ENCODE measurements at regions not wholly inside any gene's neighbourhood (a gene's known extent, or its start where the extent isn't known, plus 50 kb on each side); places are given as distances from the start of the nearest gene placed in this dataset.

DNA sequence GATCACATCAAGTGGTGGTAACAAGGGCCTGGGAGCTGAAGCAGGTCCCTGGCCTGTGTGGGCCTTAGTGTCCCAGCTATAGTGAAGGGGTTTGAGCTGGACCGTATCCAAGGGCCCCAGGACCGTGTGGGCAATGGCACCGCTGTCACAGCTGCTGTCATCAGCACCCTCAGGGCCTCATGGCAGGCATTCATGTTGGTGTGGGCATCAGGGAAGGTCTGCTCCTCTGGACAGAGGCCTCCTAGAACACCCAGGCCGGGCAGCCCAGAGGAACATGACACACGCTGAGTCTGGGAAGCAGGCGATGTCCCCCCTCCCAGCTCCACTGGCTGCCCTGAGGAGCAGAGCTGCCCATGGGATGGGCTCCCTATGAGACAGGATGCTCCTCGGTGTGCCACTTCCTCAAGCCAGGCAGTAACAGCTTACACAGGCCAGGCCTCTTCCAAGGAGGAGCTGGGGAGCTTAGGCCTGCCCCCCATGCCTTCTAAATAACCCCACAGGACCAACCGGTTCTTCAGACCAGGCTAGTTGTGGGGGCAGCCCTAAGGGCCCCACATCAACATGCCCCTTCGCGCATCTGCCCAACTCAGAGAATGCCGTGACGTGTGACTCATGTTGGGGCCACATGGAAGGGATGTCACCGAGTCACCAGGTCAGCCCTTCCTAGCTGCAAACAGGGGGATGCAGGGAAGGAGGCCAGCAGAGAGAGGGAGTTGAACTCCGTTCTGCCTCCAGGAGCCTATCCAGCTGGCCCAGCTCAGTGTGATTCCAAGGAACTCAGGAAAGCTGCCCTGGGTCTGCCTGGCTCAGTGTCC lies 80.4 kb downstream of the PITPNM2 start:
- no peak for DNase-seq (ENCODE audit: low spot score)
- TF ChIP-seq, protein P1, sequence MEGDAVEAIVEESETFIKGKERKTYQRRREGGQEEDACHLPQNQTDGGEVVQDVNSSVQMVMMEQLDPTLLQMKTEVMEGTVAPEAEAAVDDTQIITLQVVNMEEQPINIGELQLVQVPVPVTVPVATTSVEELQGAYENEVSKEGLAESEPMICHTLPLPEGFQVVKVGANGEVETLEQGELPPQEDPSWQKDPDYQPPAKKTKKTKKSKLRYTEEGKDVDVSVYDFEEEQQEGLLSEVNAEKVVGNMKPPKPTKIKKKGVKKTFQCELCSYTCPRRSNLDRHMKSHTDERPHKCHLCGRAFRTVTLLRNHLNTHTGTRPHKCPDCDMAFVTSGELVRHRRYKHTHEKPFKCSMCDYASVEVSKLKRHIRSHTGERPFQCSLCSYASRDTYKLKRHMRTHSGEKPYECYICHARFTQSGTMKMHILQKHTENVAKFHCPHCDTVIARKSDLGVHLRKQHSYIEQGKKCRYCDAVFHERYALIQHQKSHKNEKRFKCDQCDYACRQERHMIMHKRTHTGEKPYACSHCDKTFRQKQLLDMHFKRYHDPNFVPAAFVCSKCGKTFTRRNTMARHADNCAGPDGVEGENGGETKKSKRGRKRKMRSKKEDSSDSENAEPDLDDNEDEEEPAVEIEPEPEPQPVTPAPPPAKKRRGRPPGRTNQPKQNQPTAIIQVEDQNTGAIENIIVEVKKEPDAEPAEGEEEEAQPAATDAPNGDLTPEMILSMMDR (IDR thresholded peaks at IDR 0.05; ENCODE audit: unreplicated experiment), result no peak
- Mint-ChIP-seq H3K4me3 (ENCODE audit: unreplicated experiment) (no peak overlapping the region), H3K36me3 (ENCODE audit: low read depth, unreplicated experiment) (peaks cover 12% of the 10 kb centered on the region), H3K27ac (ENCODE audit: unreplicated experiment) (no peak overlapping the region), H3K27me3 (ENCODE audit: unreplicated experiment) (peaks cover 11% of the 10 kb centered on the region), H3K4me1 (ENCODE audit: unreplicated experiment) (peaks cover 6% of the 10 kb centered on the region), H3K9me3 (ENCODE audit: unreplicated experiment) (no peaks in the 10 kb centered on the region)

DNA sequence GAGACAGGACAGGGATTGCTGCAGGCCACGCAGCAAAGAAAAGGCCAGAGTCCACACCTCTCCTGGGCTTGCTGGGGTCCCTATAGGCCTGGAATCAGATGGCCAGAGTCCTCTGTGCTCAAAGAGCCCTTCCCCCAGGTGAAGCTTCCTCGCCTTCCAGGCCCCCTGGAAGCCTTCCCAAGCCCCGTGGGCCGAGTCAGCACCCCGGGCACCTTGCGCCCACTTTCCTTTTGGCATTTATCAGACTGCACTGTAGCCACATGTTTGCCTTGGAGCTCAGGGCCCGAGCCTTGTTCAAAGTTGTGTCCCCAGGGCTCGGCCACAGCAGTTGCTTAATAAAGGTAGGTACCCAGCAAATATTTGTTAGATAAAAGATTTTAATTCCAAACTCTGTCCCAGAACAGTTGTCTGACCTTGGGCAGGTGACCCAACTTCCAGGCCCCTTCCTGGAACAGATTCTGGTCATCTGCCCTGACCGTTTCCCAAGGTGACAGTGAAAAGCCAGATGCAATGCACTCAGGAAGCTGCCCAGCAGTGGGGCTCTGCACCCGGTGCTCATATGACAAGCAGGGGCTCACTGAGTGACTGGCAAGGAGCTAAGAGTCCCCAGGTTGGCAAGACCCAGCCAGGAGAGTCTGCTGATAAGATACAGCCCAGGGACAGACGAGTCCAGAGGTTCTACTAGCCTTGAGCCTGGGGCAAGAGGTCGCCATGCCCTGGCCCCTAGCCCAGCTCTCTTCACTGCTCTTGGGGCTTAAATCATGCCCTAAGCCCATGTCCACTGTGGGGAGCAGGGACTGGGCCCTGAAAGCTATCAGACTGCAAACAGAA lies 81.2 kb downstream of the PITPNM2 start:
- Mint-ChIP-seq H3K9me3 (ENCODE audit: unreplicated experiment) (no peaks in the 10 kb centered on the region), H3K36me3 (ENCODE audit: low read depth, unreplicated experiment) (peaks cover 12% of the 10 kb centered on the region), H3K4me1 (ENCODE audit: unreplicated experiment) (peaks cover 10% of the 10 kb centered on the region), H3K27me3 (ENCODE audit: unreplicated experiment) (peaks cover 9% of the 10 kb centered on the region), H3K27ac (ENCODE audit: unreplicated experiment) (no peak overlapping the region), H3K4me3 (ENCODE audit: unreplicated experiment) (no peak overlapping the region)
- TF ChIP-seq, protein P1 (IDR thresholded peaks at IDR 0.05; ENCODE audit: unreplicated experiment), result no peak
- DNase-seq (ENCODE audit: low spot score), result no peak

DNA sequence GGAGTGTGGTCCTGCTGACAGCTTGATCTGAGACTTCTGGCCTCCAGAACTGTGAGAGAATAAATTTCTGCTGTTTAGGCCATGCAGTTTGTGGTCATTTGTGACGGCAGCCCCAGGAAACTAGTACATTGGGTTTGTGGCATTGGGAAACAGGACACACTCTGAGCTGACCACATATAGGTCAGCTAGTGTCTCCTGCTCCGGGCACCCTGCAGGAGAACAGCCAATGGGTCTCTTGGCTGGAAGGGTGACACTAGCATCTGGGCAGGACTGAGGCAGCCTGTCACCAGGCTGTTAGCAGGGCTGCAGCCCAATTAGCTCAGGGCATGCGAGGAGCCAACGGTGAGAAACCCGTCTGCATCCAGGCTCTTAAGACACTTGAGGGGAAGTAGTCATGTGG lies 83.2 kb downstream of the PITPNM2 start:
- Mint-ChIP-seq H3K27ac (ENCODE audit: unreplicated experiment) (no peak overlapping the region), H3K4me1 (ENCODE audit: unreplicated experiment) (peaks cover 10% of the 10 kb centered on the region), H3K36me3 (ENCODE audit: low read depth, unreplicated experiment) (peaks cover 8% of the 10 kb centered on the region), H3K9me3 (ENCODE audit: unreplicated experiment) (no peaks in the 10 kb centered on the region), H3K27me3 (ENCODE audit: unreplicated experiment) (peaks cover 5% of the 10 kb centered on the region), H3K4me3 (ENCODE audit: unreplicated experiment) (no peak overlapping the region)
- TF ChIP-seq, protein P1 (IDR thresholded peaks at IDR 0.05; ENCODE audit: unreplicated experiment), result no peak
- no peak for DNase-seq (ENCODE audit: low spot score)

DNA sequence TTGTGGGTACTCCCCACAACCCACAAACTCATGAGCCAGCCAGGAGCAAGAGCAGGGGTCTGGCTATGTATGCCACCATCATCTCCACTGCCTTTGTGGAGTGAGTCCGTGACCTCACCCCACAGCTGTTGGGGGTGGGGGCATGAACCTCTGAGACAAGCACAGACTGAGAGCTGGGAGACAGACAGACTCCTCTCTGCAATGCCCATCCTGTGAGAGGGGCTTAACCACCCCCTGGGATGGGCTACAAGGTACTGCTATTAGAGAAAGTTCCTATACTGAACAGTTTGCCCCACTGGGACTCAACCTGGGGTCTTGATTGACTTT lies 84.5 kb downstream of the PITPNM2 start:
- peaks cover 8% of the 10 kb centered on the region for H3K36me3 Mint-ChIP-seq (ENCODE audit: low read depth, unreplicated experiment)
- no peak for DNase-seq (ENCODE audit: low spot score)
- no peak overlapping the region for H3K4me3 Mint-ChIP-seq (ENCODE audit: unreplicated experiment)
- TF ChIP-seq, protein P1 (IDR thresholded peaks at IDR 0.05; ENCODE audit: unreplicated experiment), result no peak
- no peaks in the 10 kb centered on the region for H3K9me3 Mint-ChIP-seq (ENCODE audit: unreplicated experiment)
- peaks cover 10% of the 10 kb centered on the region for H3K4me1 Mint-ChIP-seq (ENCODE audit: unreplicated experiment)
- H3K27me3 Mint-ChIP-seq (ENCODE audit: unreplicated experiment), result peaks cover 2% of the 10 kb centered on the region
- no peak overlapping the region for H3K27ac Mint-ChIP-seq (ENCODE audit: unreplicated experiment)

Measured in endothelial cell (in vitro differentiated cells).